ENCODE measurements at regions not wholly inside any gene's neighbourhood (a gene's known extent, or its start where the extent isn't known, plus 50 kb on each side); places are given as distances from the start of the nearest gene placed in this dataset.
"Not testable (repeated sequence)": the region's sequence is repeated elsewhere in the genome, so short reads cannot be mapped to it uniquely, and the experiment has no call there.

DNA sequence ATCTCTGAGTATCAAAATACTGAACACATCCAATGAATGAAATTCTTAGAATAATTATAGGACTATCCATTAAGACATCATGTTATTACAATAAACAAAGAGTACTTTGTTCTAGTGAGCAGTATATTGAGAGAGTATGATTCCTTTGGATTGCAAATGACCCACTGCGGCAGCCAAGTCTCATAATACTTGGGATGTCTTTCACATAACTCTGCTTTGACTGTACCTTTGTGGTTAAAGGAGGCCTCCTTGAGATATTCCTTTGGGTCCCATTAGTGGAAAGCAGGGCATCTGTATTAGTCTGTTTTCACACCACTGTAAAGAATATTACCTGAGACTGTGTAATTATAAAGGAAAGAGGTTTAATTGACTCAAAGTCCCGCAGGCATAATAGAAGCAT, 593.8 kb downstream of the TRHDE start:
- DNase-seq = no peak

DNA sequence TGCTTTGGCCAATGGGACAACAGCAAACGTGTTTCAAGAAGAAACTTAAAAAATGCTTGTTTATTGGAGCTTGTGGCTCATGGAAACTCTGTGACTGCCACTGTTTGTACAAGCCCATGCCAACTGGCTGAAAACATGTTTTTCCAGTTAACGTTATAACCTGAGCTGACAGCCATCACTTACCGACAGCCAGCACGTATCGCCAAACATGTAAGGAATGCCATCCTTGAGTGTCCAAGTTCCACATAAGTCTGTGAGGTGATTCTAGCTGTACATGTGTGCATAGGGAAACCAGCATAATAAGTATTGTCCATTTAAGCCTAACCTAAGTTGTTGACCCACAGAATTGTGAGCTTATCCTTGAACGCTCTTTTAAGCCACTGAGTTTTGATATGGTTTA, 596.9 kb downstream of the TRHDE start:
- DNase-seq = no peak

DNA sequence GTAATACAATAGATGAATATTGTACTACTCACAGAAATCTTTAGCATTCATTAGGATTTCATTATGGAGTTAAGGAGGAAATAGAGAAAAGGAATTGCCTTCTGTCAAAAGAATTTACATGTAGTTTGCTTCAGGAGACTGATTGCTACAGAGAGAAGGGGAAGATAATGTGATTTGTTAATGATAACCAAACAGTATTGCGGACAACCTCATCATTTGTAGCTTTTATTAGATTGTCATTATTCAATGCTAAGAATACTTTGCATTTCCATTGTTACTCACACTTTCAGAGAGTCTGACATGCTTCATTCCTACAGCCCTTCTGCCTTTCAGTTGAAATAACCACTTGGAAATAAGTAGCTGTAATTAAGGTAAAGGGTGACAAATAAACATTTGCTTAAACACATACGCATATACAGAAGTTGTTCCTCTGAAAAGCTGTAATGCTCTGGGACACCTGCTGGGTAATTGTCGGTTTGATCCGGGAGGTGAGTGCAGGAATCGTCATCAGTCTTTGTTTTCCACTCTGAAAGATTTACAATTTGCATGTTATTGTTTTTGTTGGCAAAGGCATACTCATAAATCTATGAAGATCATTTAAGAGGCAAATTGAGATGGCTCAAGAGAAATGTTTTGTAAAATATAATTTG, 600.2 kb downstream of the TRHDE start:
- DNase-seq = no peak

DNA sequence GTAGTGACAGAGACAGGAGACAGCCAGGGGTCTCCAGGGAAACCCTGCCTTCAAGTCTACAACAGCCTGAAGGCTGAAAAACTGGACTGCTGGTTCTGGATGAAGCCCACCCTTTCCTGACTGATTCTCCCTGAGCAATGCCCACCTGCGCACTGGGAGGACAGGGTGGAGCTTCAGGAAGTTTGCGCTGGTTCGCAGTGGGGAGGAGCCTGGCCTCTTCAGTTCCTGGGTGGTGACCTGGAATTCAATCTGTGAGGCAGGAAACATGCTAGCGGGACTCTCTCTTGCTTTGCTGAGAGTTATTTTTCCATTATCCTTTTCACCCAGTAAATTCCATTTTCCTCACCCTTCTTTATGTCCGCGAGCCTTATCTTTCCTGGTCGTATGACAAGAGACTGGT, 600.8 kb downstream of the TRHDE start:
- DNase-seq = no peak

DNA sequence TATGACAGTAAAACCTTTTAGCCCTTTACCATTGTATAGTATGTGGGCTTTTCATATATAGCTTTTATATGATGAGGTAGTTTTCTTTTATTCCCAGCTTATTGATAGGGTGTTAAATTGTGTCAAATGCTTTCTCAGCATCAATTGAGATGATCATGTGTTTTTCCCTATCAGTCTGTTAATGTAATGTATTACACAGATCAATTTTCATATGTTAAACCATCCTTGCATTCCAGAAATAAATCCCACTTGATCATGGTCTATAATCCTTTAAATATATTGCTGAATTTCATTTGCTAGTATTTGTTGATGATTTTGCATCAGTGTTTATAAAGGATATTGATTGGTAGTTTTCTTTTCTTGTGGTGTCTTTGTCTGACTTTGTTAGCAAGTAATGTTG, 603.9 kb downstream of the TRHDE start:
- DNase-seq = no peak

DNA sequence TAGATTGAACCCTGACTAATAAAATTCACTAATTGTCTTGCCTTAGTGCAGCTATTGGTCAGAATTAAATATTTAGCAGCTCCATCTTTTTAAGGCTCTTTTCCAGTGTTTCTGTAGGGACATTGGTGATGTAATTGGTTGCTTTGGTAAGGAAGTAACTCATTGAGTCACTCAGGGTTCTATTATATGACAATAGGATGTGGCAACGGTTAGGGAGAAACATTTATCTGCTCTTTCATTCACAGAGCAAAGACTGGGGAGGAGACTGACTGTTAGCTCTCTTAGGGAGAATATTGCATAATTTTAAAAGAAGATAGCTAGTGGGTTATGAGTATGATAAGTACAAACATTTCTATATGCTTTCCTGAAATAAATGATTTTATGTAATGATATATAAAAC, 616.5 kb downstream of the TRHDE start:
- DNase-seq = no peak

DNA sequence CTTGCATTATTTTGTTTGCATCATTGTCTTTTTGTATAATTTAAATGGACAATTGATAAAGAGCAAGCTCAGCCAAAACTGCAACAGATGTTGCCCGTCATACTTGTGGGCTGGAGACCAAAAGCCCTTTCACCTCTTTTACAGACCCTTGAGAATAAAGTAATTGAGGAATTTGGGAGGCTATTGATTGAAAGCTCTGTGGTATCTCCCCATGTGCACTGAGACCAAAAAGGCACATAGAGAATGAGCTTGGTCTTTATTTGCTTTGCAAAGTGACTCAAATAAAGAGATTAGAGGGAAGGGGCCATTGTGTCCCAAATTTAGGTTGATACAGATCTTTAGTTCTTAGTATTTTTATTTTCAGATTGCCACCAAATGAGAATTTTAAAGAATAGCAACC, 617.6 kb downstream of the TRHDE start:
- no peak for DNase-seq

DNA sequence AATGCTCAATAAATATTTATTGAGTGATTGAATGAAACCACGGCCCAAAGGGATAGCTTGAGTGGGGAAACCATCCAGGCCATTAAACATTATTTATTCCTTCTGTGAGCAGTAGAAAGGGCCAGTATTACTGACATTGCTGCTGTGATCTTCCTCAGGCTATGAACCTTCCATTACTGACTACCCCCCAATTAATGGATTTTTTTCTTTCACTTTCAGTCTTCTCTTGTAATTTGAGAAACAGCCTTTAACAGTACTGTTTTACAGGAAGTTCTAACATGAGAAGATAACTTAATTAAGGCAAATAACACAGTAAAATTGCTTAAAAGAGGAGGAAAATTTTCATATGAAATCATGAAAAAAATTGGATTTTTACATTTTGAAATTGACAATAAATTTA, 629.5 kb downstream of the TRHDE start:
- no peak for DNase-seq

DNA sequence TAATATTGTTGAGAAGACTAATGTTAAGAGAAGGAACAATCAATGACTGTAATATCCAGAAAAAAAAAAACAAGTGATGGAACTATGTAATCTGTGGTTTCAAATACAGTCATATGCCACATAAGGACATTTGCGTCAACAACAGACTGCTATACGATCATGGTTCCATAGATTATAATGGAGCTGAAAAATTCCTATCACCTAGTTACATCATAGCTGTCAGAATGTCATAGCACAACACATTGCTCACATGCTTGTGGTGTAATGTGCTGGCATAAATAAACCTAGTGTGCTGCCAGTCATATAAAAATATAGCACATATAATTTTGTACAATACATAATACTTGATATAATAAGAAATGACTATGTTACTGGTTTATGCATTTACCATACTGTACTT, 653.5 kb downstream of the TRHDE start:
- no peak for DNase-seq

DNA sequence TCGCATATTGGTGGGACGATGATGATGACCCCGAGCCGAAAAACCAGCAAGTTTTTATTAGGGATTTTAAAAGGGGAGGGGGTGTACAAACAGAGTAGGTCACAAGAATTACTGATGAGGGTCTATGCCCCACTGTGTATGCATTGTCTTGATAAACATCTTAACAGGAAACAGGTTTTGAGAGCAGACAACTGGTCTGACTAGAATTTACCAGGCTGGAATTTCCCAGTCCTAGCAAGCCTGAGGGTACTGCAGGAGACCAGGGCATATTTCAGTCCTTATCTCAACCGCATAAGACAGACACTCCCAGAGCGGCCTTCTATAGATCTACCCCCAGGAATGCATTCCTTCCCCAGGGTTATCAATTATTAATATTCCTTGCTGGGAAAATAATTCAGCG, 659.7 kb downstream of the TRHDE start:
- DNase-seq = not testable (repeated sequence)

DNA sequence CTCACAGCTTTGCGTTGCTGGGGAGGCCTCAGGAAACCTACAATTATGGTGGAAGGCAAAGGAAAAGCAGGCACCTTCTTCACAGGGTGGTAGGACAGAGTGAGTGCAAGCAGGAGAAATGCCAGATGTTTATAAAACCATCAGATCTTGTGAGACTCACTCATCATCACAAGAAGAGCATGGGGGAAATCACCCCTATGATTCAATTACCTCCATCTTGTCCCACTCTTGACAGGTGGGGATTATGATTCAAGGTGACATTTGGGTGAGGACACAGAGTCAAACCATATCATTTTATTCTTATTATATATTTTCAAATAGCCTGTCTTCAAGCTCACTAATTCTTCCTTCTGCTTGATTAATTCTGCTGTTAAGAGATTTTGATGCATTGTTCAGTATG, 665.3 kb downstream of the TRHDE start:
- DNase-seq = no peak

DNA sequence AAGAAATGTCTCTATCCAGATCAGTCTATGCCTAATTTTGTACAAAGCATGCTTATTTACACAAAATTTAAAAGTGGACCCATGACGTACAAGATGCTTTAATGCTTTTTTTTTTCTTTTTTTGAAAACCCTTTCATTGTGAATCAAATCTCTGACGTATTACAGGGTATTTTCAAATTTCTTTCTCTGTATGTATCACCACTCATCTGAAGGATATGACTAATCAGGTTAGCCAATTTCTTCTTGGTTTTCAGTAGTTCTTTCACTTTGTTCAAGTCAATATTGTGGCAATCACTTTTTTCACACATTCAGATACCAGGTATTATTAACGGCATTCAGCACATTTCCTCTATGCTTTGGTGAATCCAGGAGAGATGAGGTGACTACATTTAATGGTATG, 685.3 kb downstream of the TRHDE start:
- no peak for DNase-seq

DNA sequence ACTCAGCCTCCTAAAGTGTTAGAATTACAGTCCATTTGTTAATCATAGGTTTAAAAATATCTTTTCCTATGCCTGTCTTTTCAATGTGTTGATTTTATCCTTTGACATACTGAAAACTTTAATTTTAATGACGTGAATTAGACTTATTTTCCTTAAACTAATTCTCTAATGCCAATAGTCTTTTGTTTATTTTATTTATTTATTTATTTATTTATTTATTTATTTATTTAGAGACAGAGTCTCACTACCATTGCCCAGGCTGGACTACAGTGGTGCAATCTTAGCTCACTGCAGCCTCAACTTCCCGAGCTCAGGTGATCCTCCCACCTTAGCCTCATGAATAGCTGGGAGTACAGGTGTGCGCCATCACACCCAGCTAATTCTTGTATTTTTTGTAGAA, 694.5 kb downstream of the TRHDE start:
- DNase-seq = no peak

DNA sequence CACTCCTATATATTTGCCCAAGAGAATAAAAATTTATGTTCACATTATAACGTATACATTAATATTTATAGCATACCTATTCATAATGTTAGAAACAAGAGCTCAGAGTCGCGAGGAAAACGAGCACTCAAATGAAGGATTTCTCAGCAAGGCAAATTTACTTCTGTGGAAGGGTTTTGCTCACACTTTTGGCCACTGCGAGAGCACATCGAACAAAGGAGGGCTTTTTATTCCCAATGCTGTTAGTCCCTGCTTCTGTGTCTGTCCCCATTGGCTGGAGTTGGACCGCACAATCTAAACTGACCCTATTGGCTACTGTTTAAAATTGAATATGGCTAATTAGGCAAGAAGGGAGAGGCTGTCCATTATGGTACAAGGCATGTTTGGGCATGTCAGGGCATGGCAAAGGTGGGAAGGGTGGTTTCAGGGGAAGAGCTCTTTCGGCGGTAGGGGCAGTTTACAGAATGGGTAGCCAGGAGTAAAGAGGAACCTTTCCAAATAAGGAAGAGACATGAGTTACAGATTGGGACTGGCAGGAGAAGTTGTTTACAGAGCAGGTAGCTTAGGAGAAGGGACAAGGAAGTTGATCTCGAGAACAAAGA, 702.9 kb downstream of the TRHDE start:
- DNase-seq = no peak

DNA sequence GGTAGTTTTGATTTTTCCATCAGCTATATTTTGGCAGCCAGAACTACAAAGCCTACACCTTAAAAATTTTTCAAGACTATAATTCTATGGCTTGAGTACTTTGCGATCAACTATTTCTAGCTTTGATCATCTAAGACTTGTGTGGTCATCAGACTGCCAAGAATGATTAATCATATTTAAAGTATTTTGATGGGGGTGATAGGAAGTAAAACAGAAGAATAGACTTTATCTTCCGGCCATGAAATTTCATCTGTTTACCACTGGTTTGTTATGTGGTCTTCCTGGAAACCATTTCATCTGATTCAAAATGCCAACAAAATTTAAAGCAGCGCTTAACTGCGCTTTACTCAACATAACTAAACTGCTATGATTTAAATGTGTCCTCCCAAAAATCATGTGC, 706.8 kb downstream of the TRHDE start:
- DNase-seq = no peak

DNA sequence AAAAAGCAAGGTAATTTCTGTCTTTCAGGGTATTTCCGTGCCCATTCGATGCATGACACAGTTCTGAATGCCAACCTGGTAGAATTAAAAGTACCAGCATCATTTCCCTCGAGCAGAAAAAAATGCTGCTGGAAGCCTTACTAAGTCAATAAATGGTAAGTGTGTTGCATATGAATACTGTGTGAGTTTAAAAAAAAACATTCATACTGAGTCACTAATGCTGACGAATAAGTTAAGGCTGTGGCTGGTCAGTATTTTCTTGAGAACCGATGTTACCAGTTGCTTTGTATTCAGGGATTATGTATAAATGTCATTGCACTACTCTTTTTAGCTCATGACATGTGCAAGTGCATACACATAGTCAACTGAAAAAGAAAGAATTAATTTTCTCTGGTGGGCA, 710.2 kb downstream of the TRHDE start:
- DNase-seq = no peak

DNA sequence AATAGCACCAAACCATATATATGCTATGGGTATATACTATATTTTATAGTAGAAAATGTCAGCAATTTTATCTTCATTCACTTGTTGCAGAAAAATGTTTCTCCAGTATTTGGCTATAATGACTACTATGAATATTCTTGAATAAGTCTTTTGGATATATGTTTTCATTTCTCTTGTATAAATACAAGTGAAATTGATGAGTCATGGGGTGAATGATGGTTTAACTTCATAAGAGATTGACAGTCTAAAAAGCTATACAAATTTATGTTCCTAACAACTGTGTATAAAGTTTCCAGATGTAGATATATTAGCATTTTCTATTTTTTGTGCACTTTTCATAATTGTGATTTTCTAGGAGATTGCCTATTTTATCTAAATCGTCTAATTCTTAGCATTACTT, 714.8 kb downstream of the TRHDE start:
- DNase-seq = no peak

DNA sequence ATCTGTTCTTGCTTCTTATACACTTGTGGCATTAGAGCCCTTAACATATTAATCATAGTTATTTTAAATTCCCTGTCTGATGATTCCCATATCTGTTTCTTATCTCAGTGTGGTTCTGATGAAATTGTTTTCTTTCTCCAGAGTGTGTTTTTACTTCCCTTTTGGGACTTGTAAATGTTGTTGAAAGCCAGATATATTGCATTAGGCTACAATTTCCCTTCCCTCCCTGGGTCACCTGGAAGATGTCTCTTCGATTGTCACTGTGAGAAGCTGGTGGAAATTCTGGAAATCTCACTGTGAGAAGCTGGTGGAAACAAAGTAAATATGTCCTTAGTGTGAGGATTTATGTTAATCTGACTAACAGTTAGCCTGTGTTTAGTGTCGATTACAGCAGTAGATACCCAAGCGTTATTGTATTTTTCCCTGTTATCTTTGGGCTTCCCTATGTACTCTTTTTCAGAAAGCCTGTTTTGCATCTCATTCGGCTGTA, 717.3 kb downstream of the TRHDE start:
- DNase-seq = no peak

DNA sequence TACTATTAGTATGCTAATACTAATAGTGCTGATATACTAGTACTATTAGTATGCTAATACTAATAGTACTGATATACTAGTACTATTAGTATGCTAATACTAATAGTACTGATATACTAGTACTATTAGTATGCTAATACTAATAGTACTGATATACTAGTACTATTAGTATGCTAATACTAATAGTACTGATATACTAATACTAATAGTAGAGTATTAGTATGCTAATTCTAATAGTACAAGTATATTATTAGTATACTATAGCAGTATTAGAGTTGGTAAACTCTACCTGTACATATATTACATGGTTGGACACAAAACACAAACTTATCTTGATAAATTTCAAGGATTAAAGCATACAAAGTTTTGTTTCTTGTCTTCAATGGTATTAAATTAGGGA, 722.9 kb downstream of the TRHDE start:
- DNase-seq = not testable (repeated sequence)

DNA sequence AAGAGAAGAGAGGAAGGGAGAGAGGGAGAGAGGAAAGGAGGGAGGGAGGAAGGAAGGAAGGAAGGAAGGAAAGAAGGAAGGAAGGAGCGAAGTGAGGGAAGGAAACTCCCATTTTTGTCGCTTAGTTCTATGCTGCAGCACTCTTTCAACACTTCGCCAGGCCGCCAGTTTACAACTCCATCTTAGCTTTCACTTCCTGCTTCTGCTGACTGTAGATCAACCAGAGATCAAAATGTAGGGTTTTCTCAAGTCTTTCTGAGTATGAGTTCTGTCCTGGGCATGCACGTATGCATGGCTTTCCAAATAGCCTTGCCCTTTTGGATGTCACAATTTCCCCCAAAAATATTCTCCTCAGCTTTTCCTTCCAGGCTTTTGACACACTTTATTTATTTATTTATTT, 723.4 kb downstream of the TRHDE start:
- no peak for DNase-seq

DNA sequence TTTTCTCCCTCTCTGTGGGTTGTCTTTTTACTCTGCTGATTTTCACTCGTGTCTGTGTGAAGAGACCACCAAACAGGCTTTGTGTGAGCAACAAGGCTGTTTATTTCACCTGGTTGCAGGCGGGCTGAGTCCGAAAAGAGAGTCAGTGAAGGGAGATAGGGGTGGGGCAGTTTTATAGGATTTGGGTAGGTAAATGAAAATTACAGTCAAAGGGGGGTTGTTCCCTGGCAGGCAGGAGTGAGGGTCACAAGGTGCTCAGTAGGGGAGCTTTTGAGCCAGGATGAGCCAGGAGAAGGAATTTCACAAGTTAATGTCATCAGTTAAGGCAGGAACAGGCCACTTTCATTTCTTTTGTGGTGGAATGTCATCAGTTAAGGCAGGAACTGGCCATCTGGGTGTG, 729.6 kb downstream of the TRHDE start:
- DNase-seq = not testable (repeated sequence)

DNA sequence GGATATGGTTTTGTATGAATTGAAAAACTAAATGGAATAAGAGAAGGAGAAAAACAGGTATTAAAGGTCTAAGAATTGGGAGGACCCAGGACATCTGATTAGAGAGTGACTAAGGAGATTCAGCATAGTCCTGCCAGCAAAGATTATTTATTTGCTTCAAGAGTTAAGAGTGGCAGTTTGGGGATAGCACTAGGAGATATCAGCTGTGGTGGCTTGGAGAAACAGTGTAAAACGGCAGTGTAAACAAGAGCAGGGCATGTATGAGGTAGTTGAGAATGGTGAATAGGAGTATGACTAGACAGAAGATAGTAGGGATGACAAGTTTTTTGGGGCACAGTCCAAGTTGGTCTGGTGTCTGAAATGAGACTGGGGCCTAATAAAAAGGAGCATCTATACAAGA, 730.3 kb downstream of the TRHDE start:
- not testable (repeated sequence) for DNase-seq

DNA sequence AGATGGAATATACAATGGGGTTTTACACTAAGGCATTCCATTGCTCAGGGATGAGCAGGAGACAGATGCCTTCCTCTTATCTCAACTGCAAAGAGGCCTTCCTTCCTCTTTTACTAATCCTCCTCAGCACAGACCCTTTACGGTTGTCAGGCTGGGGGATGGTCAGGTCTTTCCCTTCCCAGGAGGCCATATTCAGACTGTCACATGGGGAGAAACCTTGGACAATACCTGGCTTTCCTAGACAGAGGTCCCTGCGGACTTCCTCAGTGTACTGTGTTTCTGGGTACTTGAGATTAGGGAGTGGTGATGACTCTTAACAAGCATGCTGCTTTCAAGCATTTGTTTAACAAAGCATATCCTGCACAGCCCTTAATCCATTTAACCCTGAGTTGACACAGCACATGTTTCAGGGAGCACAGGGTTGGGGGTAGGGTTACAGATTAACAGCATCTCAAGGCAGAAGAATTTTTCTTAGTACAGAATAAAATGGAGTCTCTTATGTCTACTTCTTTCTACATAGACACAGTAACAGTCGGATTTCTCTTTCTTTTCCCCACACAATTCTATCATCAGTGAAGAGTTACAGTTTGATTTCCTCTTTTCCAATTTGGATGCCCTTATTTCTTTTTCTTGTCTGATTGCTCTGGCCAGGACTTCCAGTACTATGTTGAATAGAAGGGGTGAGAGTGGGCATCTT, 737.1 kb downstream of the TRHDE start:
- not testable (repeated sequence) for DNase-seq

DNA sequence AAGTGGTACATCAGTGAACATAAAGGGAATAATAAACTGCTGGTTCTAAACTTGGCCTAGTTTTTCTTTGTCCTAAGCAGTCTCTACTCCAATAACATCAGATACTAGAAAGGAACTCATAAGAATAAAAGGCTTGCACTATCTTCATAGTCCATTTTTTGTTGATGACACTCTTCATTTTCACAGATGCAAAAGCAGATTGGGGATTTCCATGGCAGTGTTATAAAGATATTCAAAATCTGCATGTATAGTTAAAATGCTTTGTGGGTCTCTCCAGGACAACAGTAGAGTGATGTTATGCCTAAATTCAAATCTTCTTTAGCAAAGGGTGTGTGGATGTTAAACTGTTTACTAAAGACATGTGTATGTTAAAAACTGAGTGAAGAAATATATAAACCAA, 745.8 kb downstream of the TRHDE start:
- DNase-seq = no peak

DNA sequence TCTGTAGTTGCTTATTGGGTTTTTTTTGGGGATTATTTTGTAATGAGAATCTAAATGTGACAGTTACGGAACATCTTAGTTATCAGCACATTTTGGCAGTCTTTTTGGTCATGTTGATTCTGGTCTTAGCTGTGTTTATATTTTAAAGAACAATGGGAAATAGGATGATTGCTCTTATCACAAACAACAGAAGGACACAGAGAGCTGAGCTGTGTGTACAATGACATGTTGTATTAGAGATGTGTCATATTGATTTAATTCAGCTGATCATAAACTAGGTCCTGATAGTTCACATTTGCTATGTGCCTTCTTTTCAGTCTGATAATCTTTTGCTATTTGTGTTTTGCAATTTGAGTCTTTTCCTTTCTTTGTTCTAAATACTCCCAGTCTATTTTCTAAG, 781.7 kb downstream of the TRHDE start:
- DNase-seq = no peak

Measured in NCI-H446 (cell line).